HCT116 (cell line): ENCODE measurements at regions not wholly inside any gene's neighbourhood (a gene's known extent, or its start where the extent isn't known, plus 50 kb on each side); places are given as distances from the start of the nearest gene placed in this dataset.

Experiments used
- ATAC-seq: fragments of 200-7000 bp; cut with Tn5 transposase; 2 replicates; pipeline ENCODE4 v1.9.1; 2020; ENCODE audit warnings: mild to moderate bottlenecking, moderate library complexity
- BruUV-seq: library from RNA; stranded (reverse); fragments of 400-500 nt; replicated peaks from 2 replicates; lab custom pipeline; 2021; lab: Mats Ljungman, UMichigan
- CTCF ChIA-PET: fragments of 300-600 bp; sonication (Branson Sonifier 250); formaldehyde crosslinking; loops from one replicate; lab custom pipeline; 2021; ENCODE audit warnings: antibody characterized with exemption; lab: Charles Lee
- POLR2A ChIA-PET: fragments of 300-600, 350-600 bp; sonication (Branson Sonifier 250); formaldehyde crosslinking; loops from one replicate; lab custom pipeline; 2021; ENCODE audit warnings: antibody characterized with exemption; lab: Charles Lee
- RAD21 ChIA-PET, 2 experiments: fragments of 300-600 bp; sonication (Branson Sonifier 250); formaldehyde crosslinking; loops; one replicate each; lab custom pipeline; 2023; ENCODE audit warnings: low total read pairs in 2 of 2; ENCODE audit not compliant: uncharacterized antibody in 2 of 2, unreplicated experiment in 2 of 2, low non-redundant PET in 1 of 2; lab: Charles Lee
- DNase-seq: peaks from one replicate; pipeline ENCODE4 v3.0.0-alpha.2; 2010; ENCODE audit warnings: low read depth, low spot score
- H2AFZ ChIP-seq: fragments of 200-600 bp; shearing (Covaris generic), sonication (generic); 2 replicates; pipeline ENCODE4 v1.6.1; 2017; ENCODE audit warnings: low read depth, mixed run types, mixed read lengths, antibody characterized with exemption, low read length; ENCODE audit not compliant: poor library complexity, severe bottlenecking
- H3K27ac ChIP-seq: 2 replicates; pipeline ENCODE4 v1.5.1; 2012; ENCODE audit warnings: low read depth, low read length
- H3K27me3 ChIP-seq: fragments of 200-600 bp; sonication (generic); 2 replicates; pipeline ENCODE4 v1.6.1; 2016; ENCODE audit warnings: mixed run types, low read length, mixed read lengths; ENCODE audit not compliant: insufficient read depth
- H3K36me3 ChIP-seq, 2 experiments: fragments of 200-500 bp in 1 of 2; fragments of 200-600 bp in 1 of 2; sonication (Bioruptor generic) in 1 of 2; sonication (generic) in 1 of 2; 2 replicates each; pipeline versions ENCODE4 v1.5.1 to v1.6.1; 2014 to 2016; ENCODE audit warnings: low read length in 2 of 2, inconsistent platforms in 1 of 2, mixed read lengths in 1 of 2, mixed run types in 1 of 2; ENCODE audit not compliant: insufficient read depth in 2 of 2, control insufficient read depth in 1 of 2
- H3K4me1 ChIP-seq, 2 experiments: fragments of 200-600 bp in 1 of 2; sonication (generic) in 1 of 2; 2 replicates each; pipeline versions ENCODE4 v1.5.1 to v1.6.1; 2012 to 2017; ENCODE audit warnings: low read length in 2 of 2, inconsistent platforms in 1 of 2, mild to moderate bottlenecking in 1 of 2, mixed read lengths in 1 of 2, mixed run types in 1 of 2, moderate library complexity in 1 of 2; ENCODE audit not compliant: insufficient read depth in 2 of 2, control insufficient read depth in 1 of 2
- H3K4me2 ChIP-seq: fragments of 200-600 bp; sonication (generic); 2 replicates; pipeline ENCODE4 v1.6.1; 2017; ENCODE audit warnings: mixed run types, low read length, mixed read lengths
- H3K4me3 ChIP-seq, 2 experiments: fragments of 200-600 bp in 1 of 2; sonication (generic) in 1 of 2; replicated peaks in 1 of 2; 2 replicates each; pipeline ENCODE4 v1.5.1; 2011 to 2016; ENCODE audit warnings: low read length in 2 of 2, control low read depth in 1 of 2, low read depth in 1 of 2, mild to moderate bottlenecking in 1 of 2, mixed read lengths in 1 of 2, mixed run types in 1 of 2
- H3K79me2 ChIP-seq: fragments of 200-600 bp; sonication (generic); 2 replicates; pipeline ENCODE4 v1.6.1; 2017; ENCODE audit warnings: mild to moderate bottlenecking, mixed run types, low read length, moderate library complexity, mixed read lengths; ENCODE audit not compliant: insufficient read depth
- H3K9ac ChIP-seq: fragments of 200-600 bp; sonication (generic); 2 replicates; pipeline ENCODE4 v1.6.1; 2016; ENCODE audit warnings: low read length, mixed read lengths
- H3K9me2 ChIP-seq: fragments of 200-600 bp; sonication (generic), shearing (Covaris generic); 2 replicates; pipeline ENCODE4 v1.6.1; 2017; ENCODE audit warnings: mixed run types, mild to moderate bottlenecking, moderate library complexity; ENCODE audit not compliant: insufficient read depth
- H3K9me3 ChIP-seq, 2 experiments: fragments of 200-500 bp in 1 of 2; fragments of 200-600 bp in 1 of 2; sonication (Bioruptor generic) in 1 of 2; sonication (generic) in 1 of 2; 2 replicates each; pipeline ENCODE4 v1.6.1; 2014 to 2017; ENCODE audit warnings: low read length in 2 of 2, mixed read lengths in 2 of 2, inconsistent platforms in 1 of 2, low read depth in 1 of 2, mild to moderate bottlenecking in 1 of 2, mixed run types in 1 of 2, moderate library complexity in 1 of 2; ENCODE audit not compliant: control insufficient read depth in 1 of 2, insufficient read depth in 1 of 2
- H4K20me1 ChIP-seq: fragments of 200-600 bp; sonication (generic), shearing (Covaris generic); 2 replicates; pipeline ENCODE4 v1.6.1; 2017; ENCODE audit warnings: mixed run types, mild to moderate bottlenecking, moderate library complexity; ENCODE audit not compliant: insufficient read depth
- ATF3 ChIP-seq: IDR thresholded peaks from 2 replicates; pipeline ENCODE4 v1.6.1; 2012
- CBX3 ChIP-seq: IDR thresholded peaks from 2 replicates; pipeline ENCODE4 v1.6.1; 2012; ENCODE audit warnings: low read depth
- FOSL1 ChIP-seq: IDR thresholded peaks from 2 replicates; pipeline ENCODE4 v1.6.1; 2012; ENCODE audit warnings: low read depth
- JUND ChIP-seq: IDR thresholded peaks from 2 replicates; pipeline ENCODE4 v1.6.1; 2012
- MAX ChIP-seq: IDR thresholded peaks from 2 replicates; pipeline ENCODE4 v1.6.1; 2012
- POLR2AphosphoS5 ChIP-seq: IDR thresholded peaks from 2 replicates; pipeline ENCODE4 v1.6.1; 2011; ENCODE audit warnings: mild to moderate bottlenecking, low read depth, low read length, moderate library complexity
- ZFX ChIP-seq: fragments of 450-650 bp; IDR thresholded peaks from 2 replicates; pipeline ENCODE4 v1.6.1; 2017
- ZNF274 ChIP-seq: fragments of 200-500 bp; sonication (Bioruptor generic); IDR thresholded peaks from 2 replicates; pipeline ENCODE4 v1.6.1; 2014; ENCODE audit warnings: mild to moderate bottlenecking, low read depth, low read length, inconsistent platforms
- intact Hi-C: fragments of 100-400 bp; cut with micrococcal nuclease; formaldehyde crosslinking; loops from 2 replicates; pipeline ENCODE4 v1.10.0; 2022

GRCh38 chr14:87196436-87196835 lies 796.5 kb downstream of the GALC start:
- Histone ChIP-seq H3K4me3 (no peak overlapping the region), H3K9me3 (peaks cover 0 to 28% of the 10 kb centered on the region in 2 experiments; a peak in 2 of 4 replicates), H3K36me3 (no peaks in the 10 kb centered on the region), H3K27me3 (no peaks in the 10 kb centered on the region)
- DNase-seq = no peak
- TF ChIP-seq POLR2AphosphoS5 (no peak), JUND (no peak)
- TF ChIP-seq, all 23 proteins: peak for 0
- ATAC-seq = no peak
- Histone ChIP-seq H4K20me1 (no peaks in the 10 kb centered on the region), H2AFZ (no peak overlapping the region), H3K9ac (no peak overlapping the region), H3K27ac (no peak overlapping the region), H3K4me2 (no peak overlapping the region), H3K4me1 (no peaks in the 10 kb centered on the region), H3K9me2 (no peaks in the 10 kb centered on the region), H3K79me2 (no peaks in the 10 kb centered on the region)
- ChIA-PET RAD21 (no interaction called here), CTCF (no interaction called here), POLR2A (no interaction called here)
- intact Hi-C loops = no loop called here
- BruUV-seq = no TSS peak

GRCh38 chr14:87187786-87188185 lies 805.2 kb downstream of the GALC start:
- peaks cover 0 to 25% of the 10 kb centered on the region in 2 experiments; a peak in 2 of 4 replicates for H3K9me3 ChIP-seq
- no peak overlapping the region for H3K27ac ChIP-seq
- no peaks in the 10 kb centered on the region for H4K20me1 ChIP-seq
- H3K4me3 ChIP-seq = no peak overlapping the region
- H3K9me2 ChIP-seq = no peaks in the 10 kb centered on the region
- H3K79me2 ChIP-seq = no peaks in the 10 kb centered on the region
- H3K27me3 ChIP-seq = no peaks in the 10 kb centered on the region
- ChIA-PET RAD21 (no interaction called here), POLR2A (no interaction called here), CTCF (no interaction called here)
- no peaks in the 10 kb centered on the region for H3K4me1 ChIP-seq
- no TSS peak for BruUV-seq
- H3K4me2 ChIP-seq = no peak overlapping the region
- ATAC-seq (no peak), DNase-seq (no peak)
- TF ChIP-seq ZFX (no peak), CBX3 (no peak), ATF3 (no peak), ZNF274 (no peak), MAX (no peak), FOSL1 (no peak)
- intact Hi-C loops = no loop called here
- H3K9ac ChIP-seq = no peak overlapping the region
- H2AFZ ChIP-seq = no peak overlapping the region
- H3K36me3 ChIP-seq = no peaks in the 10 kb centered on the region
